GM18873 (cell line): ENCODE measurements at regions not wholly inside any gene's neighbourhood (a gene's known extent, or its start where the extent isn't known, plus 50 kb on each side); places are given as distances from the start of the nearest gene placed in this dataset.

ENCODE experiments used
- ATAC-seq: cut with Tn5 transposase; IDR thresholded peaks from one replicate; pipeline ENCODE4 v1.9.1; 2021; ENCODE audit warnings: mild to moderate bottlenecking, moderate library complexity, moderate number of reproducible peaks; ENCODE audit not compliant: unreplicated experiment, low FRiP score

- no peak for ATAC-seq
Observed at GRCh38 chr2:16719485-16719808, 53.8 kb upstream of the CYRIA start.

GRCh38 chr2:16718576-16719484 is 53.2 kb upstream of the CYRIA start:
- no peak for ATAC-seq

GRCh38 chr2:16717477-16717876 is 51.8 kb upstream of the CYRIA start:
- no peak for ATAC-seq

- ATAC-seq = no peak
Observed at GRCh38 chr2:16716944-16717343, 51.3 kb upstream of the CYRIA start.

- no peak for ATAC-seq
Observed at GRCh38 chr2:16716024-16716423, 50.4 kb upstream of the CYRIA start.
